Lung (tissue), 11 donors: ENCODE measurements at regions not wholly inside any gene's neighbourhood (a gene's known extent, or its start where the extent isn't known, plus 50 kb on each side); places are given as distances from the start of the nearest gene placed in this dataset.

Experiments used
- ATAC-seq: fragments of 200-7000 bp; cut with Tn5 transposase; one replicate; pipeline ENCODE4 v1.9.1; 2020; ENCODE audit warnings: moderate number of reproducible peaks; ENCODE audit not compliant: insufficient read depth, low FRiP score
- DNase-seq, 3 donors: peaks; one replicate each; pipeline ENCODE4 v3.0.0-alpha.2; 2013 to 2017
- H3K27ac ChIP-seq, 2 donors: one replicate each; pipeline ENCODE4 v1.5.1; 2013; ENCODE audit warnings: mild to moderate bottlenecking in 2 of 2, moderate library complexity in 2 of 2, control low read depth in 1 of 2, inconsistent platforms in 1 of 2, low read depth in 1 of 2, low read length in 1 of 2
- H3K27me3 ChIP-seq, 3 donors: one replicate each; pipeline ENCODE4 v1.5.1; 2013; ENCODE audit warnings: low read length in 2 of 3; ENCODE audit not compliant: control insufficient read depth in 3 of 3, insufficient read depth in 3 of 3
- H3K36me3 ChIP-seq, 4 donors: one replicate each; pipeline ENCODE4 v1.5.1; 2013; ENCODE audit warnings: low read length in 4 of 4, mild to moderate bottlenecking in 1 of 4, moderate library complexity in 1 of 4; ENCODE audit not compliant: control insufficient read depth in 4 of 4, insufficient read depth in 4 of 4
- H3K4me1 ChIP-seq, 5 donors: one replicate each; pipeline ENCODE4 v1.5.1; 2013; ENCODE audit warnings: low read length in 5 of 5, mild to moderate bottlenecking in 2 of 5, moderate library complexity in 1 of 5; ENCODE audit not compliant: control insufficient read depth in 5 of 5, insufficient read depth in 5 of 5
- H3K4me3 ChIP-seq: one replicate; pipeline ENCODE4 v1.5.1; 2013; ENCODE audit warnings: mild to moderate bottlenecking, control low read depth, moderate library complexity
- H3K9ac ChIP-seq, 2 donors: one replicate each; pipeline ENCODE4 v1.5.1; 2013; ENCODE audit warnings: low read length in 2 of 2, control low read depth in 1 of 2; ENCODE audit not compliant: insufficient read depth in 1 of 2
- H3K9me3 ChIP-seq, 4 donors: one replicate each; pipeline ENCODE4 v1.5.1; 2013; ENCODE audit warnings: low read length in 3 of 4, mild to moderate bottlenecking in 1 of 4, moderate library complexity in 1 of 4; ENCODE audit not compliant: control insufficient read depth in 4 of 4, insufficient read depth in 3 of 4
- CTCF ChIP-seq: IDR thresholded peaks from 2 replicates; pipeline ENCODE4 v1.5.1; 2012; ENCODE audit warnings: mild to moderate bottlenecking; ENCODE audit errors: control extremely low read depth, extremely low read depth
- WGBS, 2 donors: extraction: QIAGEN DNeasy Blood & Tissue Kit; methylation state at CpG; one replicate each; pipeline ENCODE4 v1.1.7; 2013; 5-methylcytosine and 5-hydroxymethylcytosine counted together
- donor health status: control.
- donor health status: control.
- donor health status: Bipolar disorder and iron deficiency.
- donor health status: healthy.
- donor health status: DM: yes; HTN: yes; CAD: no.

GRCh38 chr6:12582421-12583110 is 134.0 kb upstream of the PHACTR1 start:
- Histone ChIP-seq H3K9ac (no peak overlapping the region), H3K4me3 (no peak overlapping the region), H3K27ac (no peak overlapping the region), H3K9me3 (no peaks in the 10 kb centered on the region), H3K36me3 (no peaks in the 10 kb centered on the region), H3K27me3 (no peaks in the 10 kb centered on the region), H3K4me1 (peaks cover 0 to 3% (median 0%) of the 10 kb centered on the region in 5 donors)
- no peak for DNase-seq
- ATAC-seq = no peak
- no peak for TF ChIP-seq CTCF
- 71 to 75% methylated on average over 4 of the region's 4 CpGs for WGBS, 2 donors

- Histone ChIP-seq H3K4me3 (no peak overlapping the region), H3K9ac (no peak overlapping the region), H3K27me3 (no peaks in the 10 kb centered on the region), H3K36me3 (no peaks in the 10 kb centered on the region), H3K9me3 (no peaks in the 10 kb centered on the region), H3K4me1 (peaks cover 0 to 3% (median 0%) of the 10 kb centered on the region in 5 donors), H3K27ac (peak overlapping the region; percentile 55 to 71)
- no peak for TF ChIP-seq CTCF
- 55 to 75% methylated on average over 14 of the region's 14 CpGs for WGBS, 2 donors
- DNase-seq (peak in 2 of 3 donors; percentile 45 to 64), ATAC-seq (no peak)
Observed at GRCh38 chr6:12584631-12585405, 131.7 kb upstream of the PHACTR1 start.

- no peaks in the 10 kb centered on the region for H3K9me3 ChIP-seq
- H3K4me3 ChIP-seq = no peak overlapping the region
- TF ChIP-seq CTCF = no peak
- H3K9ac ChIP-seq = no peak overlapping the region
- H3K27ac ChIP-seq = peak overlapping the region; percentile 55 to 71
- peak; percentile 34 for ATAC-seq
- no peaks in the 10 kb centered on the region for H3K36me3 ChIP-seq
- peak; percentile 44 to 76 (median 57) for DNase-seq
- 42 to 69% methylated on average over 12 of the region's 12 CpGs for WGBS, 2 donors
- peaks cover 0 to 3% (median 0%) of the 10 kb centered on the region in 5 donors for H3K4me1 ChIP-seq
- no peaks in the 10 kb centered on the region for H3K27me3 ChIP-seq
Observed at GRCh38 chr6:12585497-12585958, 131.0 kb upstream of the PHACTR1 start.
